Fibroblast of lung (primary cell): ENCODE measurements at regions not wholly inside any gene's neighbourhood (a gene's known extent, or its start where the extent isn't known, plus 50 kb on each side); places are given as distances from the start of the nearest gene placed in this dataset.

ENCODE experiments used
- DNase-seq, 2 donors: peaks; one replicate each; pipeline versions ENCODE4 v3.0.0 to v3.0.0-alpha.2; 2010; ENCODE audit warnings: low read depth in 2 of 2
- H2AFZ ChIP-seq: 2 replicates; pipeline ENCODE4 v1.5.1; 2012; ENCODE audit warnings: low read length, control low read depth, inconsistent platforms
- H3K27ac ChIP-seq: 2 replicates; pipeline ENCODE4 v1.5.1; 2011; ENCODE audit warnings: low read length, control low read depth; ENCODE audit not compliant: insufficient read depth
- H3K27me3 ChIP-seq: 2 replicates; pipeline ENCODE4 v1.5.1; 2011; ENCODE audit warnings: mild to moderate bottlenecking, low read length; ENCODE audit not compliant: control insufficient read depth, insufficient read depth
- H3K36me3 ChIP-seq: 2 replicates; pipeline ENCODE4 v1.5.1; 2011; ENCODE audit warnings: low read length; ENCODE audit not compliant: control insufficient read depth, insufficient read depth
- H3K4me1 ChIP-seq: 2 replicates; pipeline ENCODE4 v1.5.1; 2011; ENCODE audit warnings: low read length; ENCODE audit not compliant: control insufficient read depth, insufficient read depth; ENCODE audit errors: extremely low read depth
- H3K4me2 ChIP-seq: 2 replicates; pipeline ENCODE4 v1.5.1; 2011; ENCODE audit warnings: low read length, control low read depth; ENCODE audit not compliant: insufficient read depth; ENCODE audit errors: extremely low read depth
- H3K4me3 ChIP-seq, 4 experiments: fragments of 200-600 bp in 1 of 4; sonication (generic) in 1 of 4; replicated peaks in 1 of 4; 2 replicates each; pipeline ENCODE4 v1.5.1; 2011 to 2016; ENCODE audit warnings: low read length in 4 of 4, low read depth in 3 of 4, mild to moderate bottlenecking in 3 of 4, control low read depth in 2 of 4, inconsistent platforms in 1 of 4, mixed read lengths in 1 of 4; ENCODE audit not compliant: insufficient read depth in 1 of 4; ENCODE audit errors: control extremely low read depth in 1 of 4
- H3K79me2 ChIP-seq: 2 replicates; pipeline ENCODE4 v1.5.1; 2012; ENCODE audit warnings: mild to moderate bottlenecking, low read length, inconsistent platforms; ENCODE audit not compliant: control insufficient read depth, insufficient read depth
- H3K9ac ChIP-seq: 2 replicates; pipeline ENCODE4 v1.5.1; 2011; ENCODE audit warnings: mild to moderate bottlenecking, low read length, control low read depth; ENCODE audit not compliant: insufficient read depth
- H3K9me3 ChIP-seq: 2 replicates; pipeline ENCODE4 v1.5.1; 2012; ENCODE audit warnings: low read depth, low read length; ENCODE audit not compliant: control insufficient read depth, insufficient read depth
- H4K20me1 ChIP-seq: 2 replicates; pipeline ENCODE4 v1.5.1; 2011; ENCODE audit warnings: low read length; ENCODE audit not compliant: control insufficient read depth, insufficient read depth; ENCODE audit errors: extremely low read depth
- CTCF ChIP-seq, 2 donors: IDR thresholded peaks in 1 of 2; conservative IDR thresholded peaks in 1 of 2; 1 replicate in 1 of 2; 2 replicates in 1 of 2; pipeline ENCODE4 v1.5.1; 2011 to 2012; ENCODE audit warnings: low read length in 2 of 2, control low read depth in 1 of 2, inconsistent platforms in 1 of 2, low read depth in 1 of 2, mild to moderate bottlenecking in 1 of 2
- EZH2 ChIP-seq: IDR thresholded peaks from 2 replicates; pipeline ENCODE4 v1.5.1; 2012; ENCODE audit warnings: low read length, control low read depth, mild to moderate bottlenecking; ENCODE audit errors: missing control alignments

- no peaks in the 10 kb centered on the region for H4K20me1 ChIP-seq
- H2AFZ ChIP-seq: no peak overlapping the region
- H3K9me3 ChIP-seq: no peaks in the 10 kb centered on the region
- peaks cover 2% of the 10 kb centered on the region for H3K4me1 ChIP-seq
- no peaks in the 10 kb centered on the region for H3K36me3 ChIP-seq
- H3K27me3 ChIP-seq: no peaks in the 10 kb centered on the region
- H3K9ac ChIP-seq: no peak overlapping the region
- no peaks in the 10 kb centered on the region for H3K79me2 ChIP-seq
- DNase-seq: no peak
- TF ChIP-seq EZH2: no peak
- TF ChIP-seq CTCF (conservative IDR thresholded peaks at IDR 0.05 in 1 of 2, IDR thresholded peaks at IDR 0.05 in 1 of 2; ENCODE audit: low read depth in 1 of 2, low read length in 2 of 2): no peak
- H3K4me2 ChIP-seq: no peak overlapping the region
- no peak overlapping the region for H3K4me3 ChIP-seq
- H3K27ac ChIP-seq: no peak overlapping the region
These were observed 73.0 kb upstream of the PJA2 start for GRCh38 chr5:109482748-109483147.

- no peaks in the 10 kb centered on the region for H3K9me3 ChIP-seq
- H3K4me2 ChIP-seq: no peak overlapping the region
- H3K79me2 ChIP-seq: no peaks in the 10 kb centered on the region
- H3K27me3 ChIP-seq: no peaks in the 10 kb centered on the region
- H3K9ac ChIP-seq: no peak overlapping the region
- H3K27ac ChIP-seq: no peak overlapping the region
- DNase-seq: peak; percentile 23 to 58
- no peaks in the 10 kb centered on the region for H3K4me1 ChIP-seq
- H4K20me1 ChIP-seq: no peaks in the 10 kb centered on the region
- no peaks in the 10 kb centered on the region for H3K36me3 ChIP-seq
- H3K4me3 ChIP-seq: no peak overlapping the region
- no peak overlapping the region for H2AFZ ChIP-seq
- TF ChIP-seq CTCF (conservative IDR thresholded peaks at IDR 0.05 in 1 of 2, IDR thresholded peaks at IDR 0.05 in 1 of 2; ENCODE audit: low read depth in 1 of 2, low read length in 2 of 2) (peak in 1 of 2 donors; percentile 43), EZH2 (no peak)
These were observed 69.6 kb upstream of the PJA2 start for GRCh38 chr5:109479260-109479860.

- H3K27me3 ChIP-seq: no peaks in the 10 kb centered on the region
- no peak overlapping the region for H2AFZ ChIP-seq
- TF ChIP-seq EZH2 (no peak), CTCF (conservative IDR thresholded peaks at IDR 0.05 in 1 of 2, IDR thresholded peaks at IDR 0.05 in 1 of 2; ENCODE audit: low read depth in 1 of 2, low read length in 2 of 2) (no peak)
- no peak overlapping the region for H3K27ac ChIP-seq
- H3K4me3 ChIP-seq: no peak overlapping the region
- no peak for DNase-seq
- H3K9ac ChIP-seq: no peak overlapping the region
- H3K36me3 ChIP-seq: no peaks in the 10 kb centered on the region
- no peaks in the 10 kb centered on the region for H3K79me2 ChIP-seq
- no peaks in the 10 kb centered on the region for H4K20me1 ChIP-seq
- no peak overlapping the region for H3K4me2 ChIP-seq
- H3K9me3 ChIP-seq: no peaks in the 10 kb centered on the region
- no peaks in the 10 kb centered on the region for H3K4me1 ChIP-seq
These were observed 69.1 kb upstream of the PJA2 start for GRCh38 chr5:109478830-109479229.
